WERI-Rb-1 (cell line): ENCODE measurements at regions not wholly inside any gene's neighbourhood (a gene's known extent, or its start where the extent isn't known, plus 50 kb on each side); places are given as distances from the start of the nearest gene placed in this dataset.
"Not testable (repeated sequence)": the region's sequence is repeated elsewhere in the genome, so short reads cannot be mapped to it uniquely, and the experiment has no call there.

Source experiments
- DNase-seq: peaks from one replicate; pipeline ENCODE4 v3.0.0-alpha.2; 2020
- H3K27ac ChIP-seq: fragments of 250-450 bp; sonication (Bioruptor Pico); 2 replicates; pipeline ENCODE4 v1.5.1; 2020; ENCODE audit warnings: mild to moderate bottlenecking, moderate library complexity
- H3K27me3 ChIP-seq: fragments of 250-450 bp; sonication (Bioruptor Pico); 2 replicates; pipeline ENCODE4 v1.5.1; 2021; ENCODE audit warnings: mild to moderate bottlenecking, low read depth, moderate library complexity; ENCODE audit not compliant: insufficient read depth, severe bottlenecking
- H3K36me3 ChIP-seq: fragments of 250-450 bp; sonication (Bioruptor Pico); 2 replicates; pipeline ENCODE4 v1.5.1; 2020; ENCODE audit warnings: mild to moderate bottlenecking, moderate library complexity
- H3K4me3 ChIP-seq: 2 replicates; pipeline ENCODE4 v1.5.1; 2011; ENCODE audit warnings: low read depth, mild to moderate bottlenecking, control low read depth, low read length
- H3K9me3 ChIP-seq: fragments of 250-450 bp; sonication (Bioruptor Pico); 2 replicates; pipeline ENCODE4 v1.5.1; 2021; ENCODE audit warnings: mild to moderate bottlenecking, moderate library complexity; ENCODE audit not compliant: severe bottlenecking
- CTCF ChIP-seq: IDR thresholded peaks from 2 replicates; pipeline ENCODE4 v1.5.1; 2011; ENCODE audit warnings: low read depth, mild to moderate bottlenecking, control low read depth, inconsistent platforms, low read length

GRCh38 chr3:75248974-75249373 lies 415.2 kb upstream of the FRG2C start:
- Histone ChIP-seq H3K36me3 (no peaks in the 10 kb centered on the region), H3K27me3 (no peaks in the 10 kb centered on the region), H3K9me3 (no peaks in the 10 kb centered on the region), H3K4me3 (no peak overlapping the region), H3K27ac (no peak overlapping the region)
- no peak for DNase-seq
- TF ChIP-seq CTCF: no peak

GRCh38 chr3:75254685-75255084 lies 409.4 kb upstream of the FRG2C start:
- Histone ChIP-seq H3K36me3 (no peaks in the 10 kb centered on the region), H3K9me3 (no peaks in the 10 kb centered on the region), H3K27ac (no peak overlapping the region), H3K27me3 (no peaks in the 10 kb centered on the region), H3K4me3 (no peak overlapping the region)
- TF ChIP-seq CTCF: no peak
- no peak for DNase-seq

- not testable (repeated sequence) for H3K9me3 ChIP-seq, H3K4me3 ChIP-seq, H3K27me3 ChIP-seq, H3K36me3 ChIP-seq, H3K27ac ChIP-seq, DNase-seq
These were observed 405.1 kb upstream of the FRG2C start for GRCh38 chr3:75258825-75259683.

- H3K27me3 ChIP-seq, H3K4me3 ChIP-seq, DNase-seq, H3K36me3 ChIP-seq, H3K27ac ChIP-seq, H3K9me3 ChIP-seq: not testable (repeated sequence)
These were observed 403.2 kb upstream of the FRG2C start for GRCh38 chr3:75260975-75261374.

GRCh38 chr3:75262661-75263060 lies 401.5 kb upstream of the FRG2C start:
- H3K4me3 ChIP-seq: no peak overlapping the region
- H3K36me3 ChIP-seq: no peaks in the 10 kb centered on the region
- DNase-seq: no peak
- no peaks in the 10 kb centered on the region for H3K9me3 ChIP-seq
- H3K27me3 ChIP-seq: no peaks in the 10 kb centered on the region
- no peak for TF ChIP-seq CTCF
- H3K27ac ChIP-seq: no peak overlapping the region

- DNase-seq: no peak
- no peak overlapping the region for H3K27ac ChIP-seq
- no peaks in the 10 kb centered on the region for H3K27me3 ChIP-seq
- H3K9me3 ChIP-seq: no peaks in the 10 kb centered on the region
- no peaks in the 10 kb centered on the region for H3K36me3 ChIP-seq
- no peak overlapping the region for H3K4me3 ChIP-seq
- no peak for TF ChIP-seq CTCF
These were observed 398.2 kb upstream of the FRG2C start for GRCh38 chr3:75265897-75266296.

- H3K27me3 ChIP-seq, DNase-seq, H3K27ac ChIP-seq, H3K9me3 ChIP-seq, H3K36me3 ChIP-seq, H3K4me3 ChIP-seq: not testable (repeated sequence)
These were observed 395.6 kb upstream of the FRG2C start for GRCh38 chr3:75268576-75268975.

- not testable (repeated sequence) for H3K27ac ChIP-seq, H3K9me3 ChIP-seq, H3K27me3 ChIP-seq, H3K36me3 ChIP-seq, H3K4me3 ChIP-seq, DNase-seq
These were observed 391.9 kb upstream of the FRG2C start for GRCh38 chr3:75272237-75272636.
